Caki2 (cell line): ENCODE measurements at regions not wholly inside any gene's neighbourhood (a gene's known extent, or its start where the extent isn't known, plus 50 kb on each side); places are given as distances from the start of the nearest gene placed in this dataset.

Experiments
- DNase-seq: peaks from one replicate; pipeline ENCODE4 v3.0.0-alpha.2; 2015; ENCODE audit warnings: low read depth
- in situ Hi-C: cut with HindIII; loops from 2 replicates; pipeline ENCODE4 v1.10.0; 2016; ENCODE audit warnings: low sequenced_read_pairs, low pct_unique_long_range_greater_than_20kb, mixed read lengths

GRCh38 chr15:61519296-61519695 lies 290.2 kb upstream of the RORA start:
- in situ Hi-C loops: no loop called here
- no peak for DNase-seq

GRCh38 chr15:61518191-61518950 lies 289.3 kb upstream of the RORA start:
- no peak for DNase-seq
- in situ Hi-C loops: no loop called here

GRCh38 chr15:61517776-61518175 lies 288.7 kb upstream of the RORA start:
- no peak for DNase-seq
- in situ Hi-C loops: no loop called here

- no peak for DNase-seq
- in situ Hi-C loops: no loop called here
Measured at GRCh38 chr15:61517335-61517734, 288.2 kb upstream of the RORA start.

- no peak for DNase-seq
- in situ Hi-C loops: no loop called here
Measured at GRCh38 chr15:61511756-61512155, 282.7 kb upstream of the RORA start.

- no peak for DNase-seq
- in situ Hi-C loops: no loop called here
Measured at GRCh38 chr15:61511089-61511488, 282.0 kb upstream of the RORA start.

- no peak for DNase-seq
- in situ Hi-C loops: no loop called here
Measured at GRCh38 chr15:61509327-61509840, 280.3 kb upstream of the RORA start.

- in situ Hi-C loops: no loop called here
- DNase-seq: no peak
Measured at GRCh38 chr15:61503383-61503969, 274.4 kb upstream of the RORA start.

GRCh38 chr15:61501815-61502389 lies 272.8 kb upstream of the RORA start:
- in situ Hi-C loops: no loop called here
- no peak for DNase-seq

- no peak for DNase-seq
- in situ Hi-C loops: no loop called here
Measured at GRCh38 chr15:61500951-61501620, 272.0 kb upstream of the RORA start.

- in situ Hi-C loops: no loop called here
- no peak for DNase-seq
Measured at GRCh38 chr15:61500523-61500922, 271.4 kb upstream of the RORA start.

GRCh38 chr15:61499376-61499775 lies 270.3 kb upstream of the RORA start:
- in situ Hi-C loops: no loop called here
- DNase-seq: no peak

- in situ Hi-C loops: no loop called here
- DNase-seq: no peak
Measured at GRCh38 chr15:61489571-61489970, 260.5 kb upstream of the RORA start.

- DNase-seq: no peak
- in situ Hi-C loops: no loop called here
Measured at GRCh38 chr15:61483599-61483998, 254.5 kb upstream of the RORA start.

- in situ Hi-C loops: no loop called here
Measured at GRCh38 chr15:61481886-61482285, 252.8 kb upstream of the RORA start.

GRCh38 chr15:61480863-61481262 lies 251.8 kb upstream of the RORA start:
- in situ Hi-C loops: no loop called here

More at GRCh38 chr15:61481886-61482285, 252.8 kb upstream of the RORA start:
- no peak for DNase-seq

GRCh38 chr15:61480295-61480694 lies 251.2 kb upstream of the RORA start:
- DNase-seq: no peak
- in situ Hi-C loops: no loop called here

More at GRCh38 chr15:61480863-61481262, 251.8 kb upstream of the RORA start:
- no peak for DNase-seq

- peak; percentile 22 for DNase-seq
- in situ Hi-C loops: no loop called here
Measured at GRCh38 chr15:61479613-61480012, 250.5 kb upstream of the RORA start.

- in situ Hi-C loops: no loop called here
- DNase-seq: no peak
Measured at GRCh38 chr15:61476741-61477140, 247.6 kb upstream of the RORA start.
